ENCODE measurements at regions not wholly inside any gene's neighbourhood (a gene's known extent, or its start where the extent isn't known, plus 50 kb on each side); places are given as distances from the start of the nearest gene placed in this dataset.
"Not testable (repeated sequence)": the region's sequence is repeated elsewhere in the genome, so short reads cannot be mapped to it uniquely, and the experiment has no call there.

DNA sequence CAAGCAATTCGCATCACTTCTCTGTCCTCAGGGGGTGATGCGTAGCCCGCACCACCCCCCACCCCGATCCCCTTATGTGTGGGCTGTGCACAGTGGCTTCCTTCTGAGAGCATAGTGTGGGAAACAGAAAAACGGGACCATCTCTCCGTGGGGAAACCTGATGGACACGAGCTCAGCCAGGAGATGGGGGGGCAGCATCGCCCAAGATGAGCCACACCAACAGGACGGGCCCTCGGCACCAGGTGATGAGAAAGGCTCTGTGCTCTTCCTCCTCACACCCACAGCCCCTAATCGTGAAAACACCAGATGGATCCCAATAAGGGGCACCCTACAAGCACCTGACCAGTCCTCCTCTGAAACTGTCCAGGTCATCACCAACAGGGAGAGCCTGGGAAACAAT is 153.6 kb downstream of the SHANK2 start:
- DNase-seq (ENCODE audit: low read depth), result no peak

DNA sequence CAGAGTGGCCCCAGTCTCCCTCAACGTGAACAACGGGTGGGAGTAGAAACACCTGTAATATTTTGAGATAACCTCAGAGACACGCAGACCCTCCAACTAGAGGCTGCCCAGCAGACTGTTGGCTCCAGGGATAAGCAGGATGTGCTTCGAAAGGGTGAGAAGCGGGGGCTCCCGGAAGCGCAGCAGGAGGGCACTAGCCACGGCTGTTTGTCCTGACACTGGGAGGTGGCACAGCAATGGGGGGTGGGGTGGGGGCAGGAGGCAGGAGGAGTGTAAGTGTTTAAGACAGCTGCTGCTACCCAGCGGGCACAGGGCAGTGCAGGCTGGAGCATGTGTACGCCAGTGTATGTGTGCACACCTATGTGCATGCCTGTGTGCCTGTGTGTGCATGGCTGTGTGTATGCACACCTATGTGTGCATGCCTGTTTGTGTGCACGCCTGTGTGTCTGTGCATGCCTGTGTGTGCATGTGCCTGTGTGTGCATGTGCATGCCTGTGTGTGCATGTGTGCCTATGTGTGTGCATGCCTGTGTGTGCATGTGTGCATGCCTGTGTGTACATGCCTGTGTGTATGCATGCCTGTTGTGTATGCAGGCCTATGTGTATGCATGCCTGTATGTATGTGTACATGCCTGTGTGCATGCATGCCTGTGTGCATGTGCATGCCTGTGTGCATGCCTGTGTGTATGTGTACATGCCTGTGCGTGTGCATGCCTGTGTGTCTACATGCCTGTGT is 154.7 kb downstream of the SHANK2 start:
- no peak for DNase-seq (ENCODE audit: low read depth)

DNA sequence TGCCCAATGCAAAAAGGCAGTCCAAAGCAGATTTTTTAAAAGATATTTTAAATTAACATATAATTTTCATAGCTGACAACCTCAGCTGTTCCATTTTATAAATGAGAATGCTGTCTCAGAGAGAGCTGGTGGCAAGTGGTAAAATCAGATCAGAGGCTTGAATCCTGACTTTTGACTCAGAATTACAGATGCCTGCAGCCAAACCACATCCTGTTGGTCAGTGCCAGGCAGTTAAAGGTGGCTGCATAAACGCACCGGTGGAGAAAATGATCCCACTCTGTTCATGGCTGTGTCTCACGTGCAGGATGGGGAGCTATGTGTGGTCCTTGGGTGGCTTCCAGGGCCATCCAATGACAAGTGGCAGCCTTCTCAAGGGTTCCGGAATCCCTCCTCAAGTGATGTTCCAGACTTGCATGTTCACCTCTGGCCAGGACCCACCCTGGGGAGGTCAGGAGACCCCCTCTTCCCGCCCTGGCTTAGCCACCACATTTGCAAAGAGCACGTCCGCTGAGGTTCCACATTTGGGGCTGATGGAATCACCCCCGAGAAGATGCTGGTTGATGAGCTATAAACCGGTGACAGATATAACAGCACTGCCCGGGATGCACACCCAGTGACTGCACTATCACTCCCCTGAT is 155.5 kb downstream of the SHANK2 start:
- DNase-seq (ENCODE audit: low read depth), result no peak

DNA sequence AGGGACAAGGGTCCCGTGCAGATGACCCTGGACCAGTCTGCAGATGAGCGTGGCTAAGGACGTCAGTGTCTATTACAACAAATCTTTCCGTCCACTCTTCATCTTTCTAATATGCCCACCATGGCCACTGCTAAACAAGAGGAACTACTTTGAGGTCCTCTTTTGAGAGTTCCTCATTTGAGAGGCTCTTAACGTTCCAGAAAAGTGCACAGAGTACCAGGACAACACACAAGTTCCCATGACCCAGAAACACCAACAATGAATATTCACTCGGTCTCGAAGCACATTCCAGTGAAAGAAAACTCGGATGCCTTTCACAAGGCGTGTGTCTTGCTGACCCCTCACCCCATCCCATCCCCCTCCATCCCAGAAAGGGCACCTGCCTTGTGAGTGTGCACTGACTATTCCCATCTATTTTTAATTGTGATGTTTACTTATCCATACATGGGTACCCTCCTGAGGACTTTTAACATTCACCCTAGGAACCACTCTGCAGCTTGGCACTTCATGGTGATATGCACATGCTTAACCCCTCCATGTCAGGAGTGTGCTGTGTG is 157.0 kb downstream of the SHANK2 start:
- no peak for DNase-seq (ENCODE audit: low read depth)

DNA sequence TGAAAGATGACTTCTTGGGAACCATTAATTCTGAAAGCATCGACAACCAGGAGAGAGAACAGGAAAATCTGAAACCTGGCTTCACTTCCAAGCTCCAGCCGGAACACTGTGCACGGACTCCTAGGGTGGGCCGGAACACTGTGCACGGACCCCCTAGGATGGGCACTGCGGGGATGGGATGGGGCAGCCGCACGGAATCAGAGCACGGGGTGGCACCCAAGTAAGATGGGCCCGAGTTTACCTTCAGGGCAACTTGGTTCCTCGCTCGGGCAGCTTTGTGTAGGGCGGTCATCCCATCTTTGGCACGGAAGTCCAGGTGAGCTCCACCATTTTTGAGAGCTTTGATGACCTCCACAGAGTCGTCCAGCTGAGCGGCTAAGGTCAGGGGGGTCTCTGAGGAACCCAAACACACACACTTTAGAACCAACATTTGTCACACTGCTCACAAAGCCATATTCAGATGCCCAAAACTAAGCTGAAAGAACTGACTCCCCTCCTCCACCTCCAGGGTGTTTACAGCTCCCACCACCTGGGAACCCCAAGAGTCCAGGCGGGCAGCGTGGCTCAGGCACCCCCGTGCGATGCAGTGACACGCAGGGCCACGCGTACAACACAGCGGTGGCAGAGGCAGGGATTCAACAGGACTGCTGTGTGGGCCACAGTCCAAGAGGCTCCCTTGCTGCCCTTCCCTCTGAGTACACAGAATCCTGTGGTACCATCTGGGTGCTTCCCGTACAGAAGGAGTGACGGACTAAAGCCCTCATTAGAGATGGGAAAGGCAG is 157.9 kb downstream of the SHANK2 start:
- DNase-seq (ENCODE audit: low read depth), result no peak

DNA sequence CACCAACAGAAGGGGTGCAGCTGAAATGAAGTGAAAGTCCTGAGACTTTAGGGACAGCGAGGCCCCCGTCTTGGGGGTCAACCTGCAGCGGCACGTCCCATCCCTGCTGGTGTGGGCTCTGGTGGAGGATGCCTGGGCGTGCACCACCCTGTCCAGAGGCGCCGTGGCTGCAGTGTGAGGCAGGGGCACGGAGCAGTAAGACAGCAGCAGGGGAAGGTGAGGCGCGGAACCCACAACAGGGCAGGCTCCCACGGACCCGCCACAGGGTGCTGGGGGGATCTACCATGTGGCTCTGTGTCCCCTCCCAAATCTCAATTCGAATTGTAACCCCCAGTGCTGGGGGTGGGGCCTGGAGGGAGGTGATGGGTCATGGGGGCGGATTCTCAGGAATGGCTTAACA is 158.6 kb downstream of the SHANK2 start:
- no peak for DNase-seq (ENCODE audit: low read depth)

DNA sequence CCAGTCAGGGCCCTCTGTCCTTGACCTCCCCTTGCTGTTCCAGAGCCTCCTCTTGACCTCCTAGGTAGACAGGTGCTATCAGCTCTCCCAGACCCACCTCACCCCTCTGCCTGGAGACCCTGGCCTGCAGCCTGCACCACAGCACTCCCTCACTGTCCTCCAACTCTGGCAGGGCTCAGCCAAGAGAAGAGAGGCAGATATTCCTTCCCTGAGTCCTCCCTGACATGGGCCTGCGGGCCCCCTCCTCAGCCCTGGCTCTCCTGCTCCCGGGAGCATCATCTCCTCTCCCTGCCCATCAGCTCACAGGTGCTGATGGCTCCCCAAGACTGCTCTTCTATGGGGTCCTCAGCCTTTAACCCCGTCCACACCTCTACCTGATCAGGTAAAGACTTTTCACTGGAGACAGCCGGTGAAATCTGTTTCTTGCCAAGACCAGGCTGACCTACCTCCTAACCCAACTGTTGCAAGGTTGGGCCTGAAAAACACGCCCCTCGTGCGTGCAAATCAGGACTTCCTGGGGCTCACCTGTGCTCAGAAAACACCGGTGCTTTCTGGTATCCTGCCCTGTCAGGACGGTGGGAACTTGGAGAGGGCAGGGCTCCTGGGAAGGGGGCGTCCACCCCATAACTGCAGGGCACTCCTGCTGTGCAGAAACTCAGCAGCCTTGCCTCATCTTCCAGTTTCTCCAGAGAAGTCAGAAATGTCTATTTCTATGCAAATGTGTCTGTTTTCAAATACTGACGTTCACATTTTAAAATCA is 160.7 kb downstream of the SHANK2 start:
- DNase-seq (ENCODE audit: low read depth), result no peak

DNA sequence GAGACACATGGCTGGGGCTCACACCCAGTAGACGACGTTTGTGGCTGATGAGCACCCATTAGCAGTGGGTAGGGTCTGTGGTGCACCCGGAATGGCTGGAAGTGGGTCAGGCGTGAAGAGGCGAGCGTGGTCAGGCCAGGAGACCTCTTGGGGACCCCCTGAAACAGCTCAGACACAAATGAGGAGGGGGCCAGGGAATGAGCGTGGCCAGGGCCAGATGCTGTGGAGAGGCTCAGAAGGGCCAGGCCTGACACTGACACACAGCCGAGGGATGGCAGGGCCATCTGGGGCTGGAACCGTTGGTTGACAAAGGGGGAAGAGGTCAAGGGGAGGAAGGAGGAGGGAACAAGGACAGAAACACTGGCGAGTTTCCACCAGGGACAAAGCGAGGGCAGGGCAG is 162.8 kb downstream of the SHANK2 start:
- DNase-seq (ENCODE audit: low read depth), result no peak

DNA sequence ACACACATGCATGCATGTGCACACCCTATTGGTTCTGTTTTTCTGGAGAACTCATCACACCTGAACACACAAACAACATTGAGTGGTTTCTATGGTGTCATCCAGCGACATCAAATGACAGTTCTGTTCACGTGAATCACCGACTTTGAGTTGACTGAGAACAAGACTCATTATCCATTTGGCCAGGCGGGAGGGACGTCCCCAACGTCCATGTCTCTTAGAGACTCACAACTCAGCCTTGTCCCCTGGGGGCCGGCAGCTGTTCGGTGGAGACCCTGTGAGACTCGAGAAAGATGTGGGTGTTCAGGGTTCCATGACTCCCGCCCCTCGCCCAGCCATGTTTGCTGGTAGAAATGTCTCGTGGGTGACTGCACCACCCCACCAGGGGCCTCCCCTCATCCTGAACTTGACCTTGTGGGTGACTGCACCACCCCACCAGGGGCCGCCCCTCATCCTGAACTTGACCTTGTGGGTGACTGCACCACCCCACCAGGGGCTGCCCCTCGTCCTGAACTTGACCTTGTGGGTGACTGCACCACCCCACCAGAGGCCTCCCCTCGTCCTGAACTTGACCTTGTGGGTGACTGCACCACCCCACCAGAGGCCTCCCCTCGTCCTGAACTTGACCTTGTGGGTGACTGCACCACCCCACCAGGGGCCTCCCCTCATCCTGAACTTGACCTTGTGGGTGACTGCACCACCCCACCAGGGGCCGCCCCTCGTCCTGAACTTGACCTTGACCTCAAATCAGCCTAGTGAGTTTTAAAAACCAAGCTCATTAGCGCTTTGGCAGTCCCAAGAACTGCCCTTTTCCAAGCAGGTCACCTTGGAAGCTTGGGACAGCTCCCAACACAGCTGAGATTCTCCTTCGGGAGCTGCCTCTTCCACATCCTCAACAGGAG is 163.8 kb downstream of the SHANK2 start:
- not testable (repeated sequence) for DNase-seq (ENCODE audit: low read depth)

DNA sequence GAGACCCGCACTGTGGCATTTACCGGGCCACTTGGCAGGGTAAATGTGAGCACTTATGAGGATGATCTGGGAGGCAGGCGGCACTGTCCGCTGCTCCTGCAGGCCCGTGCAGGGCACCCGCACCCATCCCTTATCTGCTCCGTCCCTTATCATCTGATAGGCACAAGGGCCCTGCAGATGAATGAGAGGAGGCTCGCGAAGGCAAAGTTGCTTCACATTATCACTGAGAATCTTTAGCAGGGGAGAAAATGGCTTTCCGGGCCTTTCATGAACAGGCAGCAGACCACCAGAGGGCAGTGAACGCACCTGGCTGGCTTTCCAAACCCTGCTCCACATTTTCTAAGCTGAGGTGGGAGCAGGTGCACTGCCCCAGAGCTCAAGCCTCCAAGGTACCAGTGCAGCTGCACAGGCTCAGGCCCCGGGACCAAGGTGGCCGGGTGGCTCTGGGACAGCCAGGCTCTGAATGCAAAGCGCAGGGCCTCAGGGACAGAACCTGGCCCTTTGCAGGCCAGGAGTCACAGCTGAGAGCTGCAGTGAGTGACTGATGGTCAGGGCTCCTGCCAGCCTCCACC is 165.6 kb downstream of the SHANK2 start:
- no peak for DNase-seq (ENCODE audit: low read depth)

DNA sequence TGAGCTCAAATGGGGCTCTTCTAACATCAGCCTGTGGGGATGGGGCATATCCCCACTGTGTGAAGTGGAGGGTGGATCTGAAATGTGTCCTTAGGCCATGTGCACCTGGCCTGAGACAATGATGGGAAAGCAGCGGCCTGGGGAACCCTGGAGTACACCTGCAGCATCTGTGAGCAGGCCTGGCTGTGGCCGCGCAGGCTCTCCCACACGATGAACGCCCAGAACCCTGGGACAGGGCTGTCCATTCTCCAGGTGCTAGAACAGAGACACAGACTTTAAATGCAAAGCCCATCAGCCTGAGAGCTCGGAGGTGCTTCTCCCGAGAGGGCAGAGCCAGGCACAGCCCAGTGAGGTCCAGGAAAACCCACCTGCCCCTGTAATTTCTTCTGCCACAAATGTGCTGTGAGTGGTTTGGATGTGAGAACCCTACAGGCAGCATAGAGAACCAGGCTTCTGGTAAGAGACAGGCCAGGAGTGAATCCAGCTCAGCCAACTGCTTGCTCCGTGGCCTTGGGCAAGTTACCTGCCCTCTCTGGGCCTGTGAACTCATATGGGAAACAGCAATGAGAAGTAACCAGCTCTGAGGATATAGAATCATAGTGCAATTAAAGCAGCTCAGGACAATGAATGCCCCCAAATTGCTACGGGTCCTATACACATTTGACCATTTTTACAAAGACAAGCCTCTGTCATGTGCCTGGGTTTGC is 167.9 kb downstream of the SHANK2 start:
- no peak for DNase-seq (ENCODE audit: low read depth)

DNA sequence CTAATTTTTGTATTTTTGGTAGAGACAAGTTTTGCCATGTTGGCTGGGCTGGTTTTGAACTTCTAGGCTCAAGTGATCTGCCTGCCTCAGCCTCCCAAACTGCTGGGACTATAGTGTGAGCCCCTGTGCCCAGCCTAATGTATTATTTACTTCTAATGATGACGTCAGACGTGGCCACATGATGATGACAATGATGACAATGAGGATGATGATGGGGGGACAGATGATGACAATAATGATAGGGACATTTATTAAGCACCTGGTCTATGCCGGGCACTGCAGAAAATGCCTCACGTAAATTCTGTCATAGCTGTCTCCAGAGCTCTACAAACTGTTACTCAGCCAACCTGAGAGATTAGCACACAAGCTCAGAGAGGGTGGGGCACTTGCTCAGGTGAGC is 169.3 kb downstream of the SHANK2 start:
- DNase-seq (ENCODE audit: low read depth), result no peak

DNA sequence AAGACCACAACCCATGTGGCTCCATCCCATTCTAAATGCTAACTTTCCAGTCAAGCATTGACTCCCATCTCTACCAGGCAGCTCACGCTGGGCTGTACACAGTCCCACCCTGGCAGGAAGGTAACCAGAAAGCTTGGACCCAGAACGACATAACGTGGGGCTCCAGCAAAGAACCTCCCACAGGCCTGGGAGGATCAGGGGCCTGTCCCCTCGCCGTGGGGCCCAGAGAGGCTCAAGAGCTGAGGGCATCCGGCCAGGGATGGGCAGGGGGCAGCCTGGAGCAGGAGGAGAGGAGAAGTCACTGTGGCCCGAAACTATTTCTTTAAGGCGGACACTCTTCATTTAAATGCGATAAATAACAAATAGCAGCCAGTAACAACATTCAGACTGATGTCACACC is 169.9 kb downstream of the SHANK2 start:
- no peak for DNase-seq (ENCODE audit: low read depth)

DNA sequence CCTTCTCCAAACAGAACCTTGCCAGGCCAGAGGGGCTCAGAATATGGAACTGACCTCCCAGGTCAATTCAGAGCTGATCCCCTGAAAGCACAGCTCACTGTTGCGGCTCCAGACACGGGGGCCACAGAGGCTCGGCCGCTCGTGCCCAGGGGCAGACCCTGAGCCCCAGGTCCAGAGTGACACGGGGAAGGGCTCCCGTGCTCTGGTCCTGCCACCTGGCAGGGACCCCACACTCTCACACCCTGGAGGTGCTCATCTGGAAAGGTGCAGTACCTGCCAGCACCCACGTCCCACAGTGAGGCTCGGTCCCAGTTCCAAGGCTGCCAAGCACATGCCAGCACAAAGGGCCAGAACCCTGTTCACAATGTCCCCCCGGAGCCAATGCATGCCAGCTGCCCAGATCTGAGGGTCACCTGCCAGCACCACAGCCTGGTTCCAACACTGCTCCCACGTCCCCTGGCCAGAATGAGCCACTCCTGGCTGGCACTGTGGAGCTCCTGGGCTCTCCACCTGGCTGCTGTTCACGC is 170.6 kb downstream of the SHANK2 start:
- DNase-seq (ENCODE audit: low read depth), result no peak

DNA sequence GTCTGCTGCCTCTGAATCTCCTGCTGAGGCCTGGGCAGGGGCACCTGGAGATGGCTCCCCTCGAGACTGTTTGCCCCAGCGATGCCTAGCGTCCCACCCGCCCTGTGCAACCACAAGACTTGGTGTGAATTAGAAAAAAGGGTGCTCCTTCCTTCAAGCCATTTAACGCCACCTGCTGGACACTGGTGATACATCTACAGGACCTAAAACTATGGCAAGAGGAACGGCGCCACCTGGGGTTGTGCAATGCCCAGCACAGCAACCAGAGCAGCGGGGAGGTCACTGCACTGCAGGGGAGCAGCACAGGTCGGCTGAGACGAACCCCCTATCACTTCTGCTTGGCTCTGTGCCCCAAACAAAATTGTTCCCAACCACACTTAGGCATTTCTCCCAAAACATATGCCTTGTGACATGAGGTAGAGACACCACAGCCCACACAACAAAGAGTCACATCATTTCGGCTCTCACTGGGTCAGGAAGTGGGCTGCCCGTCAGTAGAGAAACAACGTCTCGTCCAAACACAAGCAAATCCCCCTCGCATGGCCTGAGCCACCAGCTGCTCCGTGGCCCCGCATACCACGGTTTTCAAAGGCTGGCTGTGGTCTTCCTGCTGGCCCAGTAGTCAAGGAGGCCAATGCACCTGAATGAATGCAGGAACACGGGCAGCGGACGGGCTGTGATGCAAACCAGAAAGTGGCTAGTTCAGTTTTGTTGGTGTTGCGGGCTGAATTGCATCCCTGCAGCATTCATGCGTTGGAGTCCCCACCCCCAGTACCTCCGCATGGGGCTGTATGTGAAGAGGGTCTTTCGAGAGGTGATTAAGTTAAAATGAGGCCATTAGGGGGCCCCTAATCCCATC is 171.9 kb downstream of the SHANK2 start:
- DNase-seq (ENCODE audit: low read depth), result peak; percentile 2

DNA sequence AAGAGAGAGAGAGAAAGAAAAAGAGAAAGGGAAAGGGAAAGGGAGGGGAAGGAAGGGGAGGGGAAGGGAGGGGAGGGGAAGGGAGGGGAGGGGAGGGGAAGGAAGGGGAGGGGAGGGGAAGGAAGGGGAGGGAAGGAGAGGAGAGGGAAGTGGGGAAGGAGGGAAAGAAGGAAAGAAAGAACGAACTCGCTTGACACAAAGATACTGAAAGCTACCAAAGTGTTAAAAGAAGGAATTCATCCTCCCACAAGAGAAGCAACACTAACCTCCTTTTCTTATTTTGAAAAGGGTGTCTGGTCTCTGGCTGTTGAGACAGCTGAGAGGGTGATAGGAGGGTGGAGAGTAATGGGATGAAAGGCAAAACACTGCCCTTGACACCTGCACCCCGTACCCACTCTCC is 172.6 kb downstream of the SHANK2 start:
- no peak for DNase-seq (ENCODE audit: low read depth)

DNA sequence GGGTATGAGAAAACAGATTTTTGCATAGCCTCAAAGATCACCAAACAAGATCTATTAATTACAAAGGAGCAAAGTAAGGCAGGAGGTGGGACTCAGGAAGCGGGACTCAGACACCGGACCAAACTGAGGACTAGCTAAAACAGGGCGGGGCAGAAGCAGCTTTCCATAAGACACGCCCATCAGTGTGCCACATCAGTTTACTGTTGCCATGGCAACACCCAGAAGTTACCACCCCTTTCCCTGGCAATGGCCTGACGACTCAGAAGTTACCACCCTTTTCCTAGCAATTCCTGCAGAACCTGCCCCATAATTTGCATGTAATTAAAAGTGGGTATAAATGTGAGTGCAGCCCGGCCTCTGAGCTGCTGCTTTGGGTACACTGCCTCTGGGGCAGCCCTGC is 173.9 kb downstream of the SHANK2 start:
- no peak for DNase-seq (ENCODE audit: low read depth)

DNA sequence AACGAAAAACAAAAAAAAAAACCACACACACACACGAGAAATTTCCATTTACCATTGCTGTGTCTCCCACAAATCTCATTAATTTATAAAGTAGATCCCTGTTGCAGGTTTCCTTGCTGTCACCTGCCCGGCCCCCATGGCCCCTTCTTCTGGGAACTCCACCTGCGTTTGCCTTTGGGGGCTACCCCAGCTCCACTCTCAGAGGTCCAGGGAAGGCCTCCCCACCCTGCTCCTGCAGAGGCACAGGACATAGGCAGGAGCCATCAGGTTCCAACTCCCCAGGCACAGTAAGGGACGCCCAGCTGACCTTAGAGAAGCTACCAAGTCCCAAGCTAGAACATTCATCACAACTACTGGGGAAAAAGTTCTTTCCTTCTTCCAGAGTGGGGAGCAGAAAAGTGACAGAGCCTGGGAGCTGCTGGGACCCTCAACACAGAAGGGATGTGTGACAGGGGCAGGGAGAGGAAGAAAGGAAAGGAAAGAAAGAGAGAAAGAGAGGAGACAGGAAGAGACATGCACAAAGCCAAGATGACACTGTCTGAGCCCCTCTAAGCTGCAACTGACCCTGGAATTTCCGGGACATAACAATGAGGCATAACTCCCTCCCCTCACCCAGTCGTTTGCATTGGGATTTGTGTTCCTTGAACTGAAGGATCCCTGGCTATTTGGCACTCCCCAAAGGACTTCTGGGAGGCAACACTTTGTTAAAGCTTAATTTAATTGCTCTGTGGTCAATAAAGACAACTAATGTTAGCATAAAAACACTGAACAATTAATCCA is 175.7 kb downstream of the SHANK2 start:
- no peak for DNase-seq (ENCODE audit: low read depth)
